Hepatic stellate cell (primary cell): ENCODE measurements at regions not wholly inside any gene's neighbourhood (a gene's known extent, or its start where the extent isn't known, plus 50 kb on each side); places are given as distances from the start of the nearest gene placed in this dataset.
"Not testable (repeated sequence)": the region's sequence is repeated elsewhere in the genome, so short reads cannot be mapped to it uniquely, and the experiment has no call there.

Experiments
- DNase-seq: peaks from one replicate; pipeline ENCODE4 v3.0.0; 2011; ENCODE audit warnings: low spot score

GRCh38 chr11:97685695-97686094, 1295.9 kb downstream of the JRKL start:
- no peak for DNase-seq

DNA sequence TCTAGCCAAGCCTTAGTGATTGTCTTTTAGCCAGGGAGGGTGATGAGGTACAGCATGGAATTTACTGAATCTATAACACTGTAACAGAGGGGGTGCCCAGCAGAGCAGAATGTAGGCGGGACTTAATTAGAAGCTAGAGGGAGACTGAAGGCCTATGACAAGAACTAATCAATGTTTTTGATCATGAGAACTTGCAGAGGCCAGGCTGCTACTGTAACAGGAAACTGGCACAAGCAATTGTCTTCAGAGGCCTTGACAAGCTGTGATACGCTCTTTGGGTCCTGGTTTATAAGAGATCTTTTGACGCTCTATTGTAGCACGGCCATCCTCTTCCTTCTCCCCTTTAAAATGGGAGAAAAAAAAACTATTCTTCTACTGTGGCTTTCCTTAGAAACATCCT, 1297.3 kb downstream of the JRKL start:
- DNase-seq: no peak

GRCh38 chr11:97691061-97691460, 1301.2 kb downstream of the JRKL start:
- no peak for DNase-seq

GRCh38 chr11:97702951-97703350, 1313.1 kb downstream of the JRKL start:
- no peak for DNase-seq

DNA sequence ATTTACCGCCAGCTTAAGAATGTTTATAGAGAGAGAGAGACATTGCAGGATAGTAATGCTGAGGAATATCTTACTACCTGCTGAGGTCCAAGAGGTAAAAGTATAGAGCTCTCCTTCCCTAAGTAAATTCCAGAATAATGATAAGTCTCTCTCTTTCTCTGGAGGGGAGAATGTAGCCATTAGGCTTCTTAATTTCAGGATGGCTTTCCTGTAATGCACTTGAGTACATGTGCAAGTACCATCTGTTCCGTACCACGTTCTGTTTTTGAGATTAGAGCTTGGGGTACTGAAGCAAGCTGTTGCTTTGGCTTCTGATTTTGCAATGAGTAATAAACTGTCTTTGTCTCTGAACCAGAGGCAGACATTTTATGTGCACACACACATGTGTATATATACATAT, 1314.0 kb downstream of the JRKL start:
- DNase-seq: no peak

- not testable (repeated sequence) for DNase-seq
Observed at GRCh38 chr11:97705441-97705840, 1315.3 kb upstream of the CNTN5 start.

GRCh38 chr11:97717922-97718321, 1302.8 kb upstream of the CNTN5 start:
- DNase-seq: no peak

DNA sequence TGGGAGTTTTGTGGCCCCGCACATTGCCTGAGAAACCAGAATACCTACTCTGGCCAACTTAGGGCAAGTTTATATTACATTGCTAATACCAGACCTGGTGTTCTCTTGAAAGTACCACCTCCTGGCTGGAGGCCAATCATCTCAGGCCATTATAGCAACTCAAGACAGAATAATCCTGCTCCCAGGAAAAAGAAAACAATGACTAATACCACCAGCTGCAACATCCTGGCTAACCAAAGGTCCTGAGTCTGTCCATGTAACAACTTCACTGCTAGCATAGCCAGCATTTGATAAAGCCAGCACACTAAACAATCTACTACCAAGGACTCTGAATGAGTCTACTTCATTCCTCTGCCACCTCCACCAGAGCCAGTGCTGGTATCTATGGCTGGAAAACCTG, 1298.7 kb upstream of the CNTN5 start:
- DNase-seq: peak; percentile 53

- no peak for DNase-seq
Observed at GRCh38 chr11:97722721-97723120, 1298.0 kb upstream of the CNTN5 start.

- no peak for DNase-seq
Observed at GRCh38 chr11:97729546-97730272, 1291.0 kb upstream of the CNTN5 start.

GRCh38 chr11:97732011-97732632, 1288.6 kb upstream of the CNTN5 start:
- DNase-seq: no peak

DNA sequence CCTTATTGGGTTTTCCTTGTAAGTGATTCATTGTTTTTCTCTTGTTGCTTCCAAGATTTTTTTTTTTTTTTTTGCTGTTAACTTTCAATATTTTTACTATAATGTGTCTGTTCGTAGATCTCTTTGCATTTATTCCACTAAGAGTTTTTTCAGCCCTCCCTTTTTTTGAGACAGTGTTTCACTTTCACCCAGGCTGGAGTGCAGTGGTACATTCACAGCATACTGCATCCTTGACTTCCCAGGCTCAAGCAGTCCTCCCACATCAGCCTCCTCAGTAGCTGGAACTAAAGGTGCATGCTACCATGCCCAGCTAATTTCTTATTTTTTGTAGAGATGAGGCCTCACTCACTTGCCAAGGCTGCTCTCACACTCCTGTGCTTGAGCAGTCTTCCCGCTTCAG, 1282.0 kb upstream of the CNTN5 start:
- DNase-seq: no peak

DNA sequence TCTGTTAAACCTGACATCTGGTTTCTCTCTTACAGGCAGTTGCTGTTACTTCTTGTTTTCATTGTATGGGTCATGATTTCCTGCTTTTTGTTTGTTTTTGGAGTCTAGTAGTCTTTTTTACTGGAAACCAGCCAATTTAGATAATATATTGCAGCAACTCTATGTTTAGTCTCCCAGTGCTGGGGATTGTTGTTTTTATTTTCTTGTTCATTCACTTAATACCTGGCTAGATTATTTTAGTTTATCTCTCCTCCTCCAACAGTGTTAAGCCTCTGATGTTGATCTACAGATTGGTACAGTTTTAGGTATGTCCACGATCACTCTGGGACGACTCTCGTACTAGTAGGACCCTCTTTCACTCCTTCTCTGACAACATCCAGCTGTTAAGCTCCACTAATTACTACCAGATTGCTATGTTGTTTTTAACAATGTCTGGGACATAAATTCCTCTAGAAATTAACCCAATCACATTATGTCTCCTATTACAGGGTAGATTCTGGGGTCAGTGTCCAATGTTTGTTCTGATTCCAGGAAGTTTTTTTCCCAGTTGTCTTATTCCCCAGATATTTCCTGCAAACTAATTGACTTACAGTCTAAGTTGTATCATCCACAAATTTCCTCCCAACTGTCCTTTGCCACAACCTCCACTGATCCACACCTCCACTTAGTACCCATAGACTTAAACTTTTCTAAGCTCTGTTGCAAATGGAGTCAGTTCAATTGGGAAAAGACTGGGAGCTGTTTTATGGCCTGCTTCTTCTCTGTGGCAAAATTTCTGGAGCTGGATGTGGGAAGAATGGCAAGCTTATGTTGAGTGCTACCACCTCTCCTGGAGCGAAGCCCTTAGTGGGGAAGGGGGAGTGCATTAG, 1280.6 kb upstream of the CNTN5 start:
- peak; percentile 47 for DNase-seq

- no peak for DNase-seq
Observed at GRCh38 chr11:97740801-97741151, 1280.0 kb upstream of the CNTN5 start.

DNA sequence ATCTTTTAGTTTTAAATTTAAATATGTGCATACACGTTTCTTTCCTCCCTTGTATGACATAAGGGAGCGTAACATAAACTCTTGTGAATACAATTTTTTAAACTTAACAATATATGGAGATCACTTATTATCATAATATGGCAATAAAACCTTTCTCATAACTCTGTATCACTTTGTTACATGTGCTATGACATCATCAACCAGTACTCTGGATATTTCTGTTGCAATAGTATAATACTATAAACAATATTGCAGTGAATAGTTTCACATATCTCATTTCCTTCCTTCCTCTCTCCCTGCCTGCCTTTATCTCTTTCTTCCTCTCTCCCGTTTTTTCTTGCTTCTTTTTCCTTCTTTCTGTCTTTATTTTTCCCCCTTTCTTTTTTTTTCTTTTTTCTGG, 1278.0 kb upstream of the CNTN5 start:
- DNase-seq: no peak

- no peak for DNase-seq
Observed at GRCh38 chr11:97743205-97743742, 1277.5 kb upstream of the CNTN5 start.

- no peak for DNase-seq
Observed at GRCh38 chr11:97745515-97746050, 1275.2 kb upstream of the CNTN5 start.

GRCh38 chr11:97746818-97747217, 1273.9 kb upstream of the CNTN5 start:
- DNase-seq: no peak

DNA sequence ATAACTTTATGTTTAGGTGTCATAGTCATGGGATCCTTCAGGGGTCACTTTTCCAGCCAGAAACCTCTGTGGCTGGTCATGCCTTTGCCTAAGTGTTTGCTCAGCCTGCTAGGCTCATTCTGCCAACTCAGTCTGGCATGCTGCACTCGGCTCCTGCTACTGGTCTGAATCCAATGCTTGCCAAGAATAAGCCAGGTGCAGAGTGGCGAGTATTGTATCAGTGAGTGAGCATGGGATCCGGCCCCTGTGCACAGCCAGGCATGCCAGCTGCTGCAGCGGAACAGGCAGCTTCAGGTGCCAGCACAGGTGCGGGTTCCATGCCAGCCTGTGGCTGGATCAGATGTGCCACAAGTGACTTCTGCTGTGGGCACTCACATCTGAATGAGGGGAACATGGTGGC, 1269.3 kb upstream of the CNTN5 start:
- DNase-seq: no peak

DNA sequence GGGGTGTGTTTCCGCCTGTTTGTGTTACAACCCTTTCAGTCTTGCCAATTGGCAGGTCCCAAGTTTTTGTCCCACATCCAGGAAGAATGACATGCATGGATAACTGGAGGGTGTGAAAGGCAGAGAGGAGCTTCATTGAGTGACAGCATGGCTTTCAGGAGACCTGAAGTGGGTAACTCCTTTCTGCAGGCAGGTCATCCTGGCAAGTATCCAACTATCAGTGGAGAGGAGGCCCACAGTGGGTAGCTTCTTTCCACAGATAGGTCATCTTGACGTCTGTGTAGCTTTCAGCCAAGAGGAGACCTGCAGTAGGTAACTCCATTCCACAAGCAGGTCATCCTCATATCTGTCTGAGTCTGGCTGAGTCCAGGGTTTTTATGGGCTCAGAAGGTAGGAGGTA, 1268.8 kb upstream of the CNTN5 start:
- DNase-seq: no peak

DNA sequence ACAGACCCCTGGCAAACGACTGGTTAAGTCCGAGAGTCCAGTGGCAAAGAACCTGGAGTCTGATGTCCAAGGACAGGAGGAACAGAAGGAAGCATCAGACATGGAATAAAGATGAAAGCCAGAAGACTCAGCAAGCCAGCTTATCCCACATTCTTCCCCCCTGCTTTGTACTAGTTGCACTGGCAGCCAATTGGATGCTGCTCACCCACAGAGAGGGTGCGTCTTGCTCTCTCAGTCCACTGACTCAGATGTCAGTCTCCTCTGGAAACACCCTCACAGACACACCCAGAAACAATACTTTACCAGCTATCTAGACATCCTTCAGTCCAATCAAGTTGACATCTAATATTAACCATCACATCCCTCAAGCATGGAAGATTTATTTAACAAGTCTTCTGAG, 1265.8 kb upstream of the CNTN5 start:
- no peak for DNase-seq

- no peak for DNase-seq
Observed at GRCh38 chr11:97756571-97757335, 1264.0 kb upstream of the CNTN5 start.
